ENCODE measurements at regions not wholly inside any gene's neighbourhood (a gene's known extent, or its start where the extent isn't known, plus 50 kb on each side); places are given as distances from the start of the nearest gene placed in this dataset.

GRCh38 chr2:43033016-43033270, 193.5 kb downstream of the ZFP36L2 start:
- TF ChIP-seq CTCF (conservative IDR thresholded peaks at IDR 0.05; ENCODE audit: low read length) (no peak), EZH2phosphoT487 (IDR thresholded peaks at IDR 0.05; ENCODE audit: borderline replicate concordance, low read depth, low read length) (no peak)

Data from OCI-LY7 (cell line).